Stimulated activated CD4-positive, alpha-beta T cell treated with anti-CD3 and anti-CD28 coated beads, Interleukin-1b, Interleukin-23, amount 100 ng/mL, for 4 hours (primary cell): ENCODE measurements at regions not wholly inside any gene's neighbourhood (a gene's known extent, or its start where the extent isn't known, plus 50 kb on each side); places are given as distances from the start of the nearest gene placed in this dataset.
"Not testable (repeated sequence)": the region's sequence is repeated elsewhere in the genome, so short reads cannot be mapped to it uniquely, and the experiment has no call there.

Experiments
- DNase-seq, 2 donors: peaks; one replicate each; pipeline ENCODE4 v3.0.0-alpha.2; 2020; ENCODE audit warnings: low read depth in 2 of 2

DNA sequence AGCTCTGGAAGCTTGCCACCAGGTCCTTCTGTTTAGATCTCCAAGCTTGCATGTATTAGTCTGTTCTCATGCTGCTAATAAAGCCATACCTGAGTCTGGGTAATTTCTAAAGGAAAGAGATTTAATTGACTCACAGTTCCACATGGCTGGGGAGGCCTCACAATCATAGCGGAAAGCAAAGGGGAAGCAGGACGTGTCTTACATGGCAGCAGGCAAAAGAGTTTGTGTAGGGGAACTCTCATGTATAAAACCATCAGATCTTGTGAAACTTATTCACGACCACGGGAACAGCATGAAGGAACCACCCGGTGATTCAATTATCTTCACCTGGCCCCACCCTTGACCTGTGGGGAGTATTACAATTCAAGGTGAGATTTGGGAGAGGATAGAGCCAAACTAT is 147.0 kb upstream of the PROK2 start:
- DNase-seq, result no peak

DNA sequence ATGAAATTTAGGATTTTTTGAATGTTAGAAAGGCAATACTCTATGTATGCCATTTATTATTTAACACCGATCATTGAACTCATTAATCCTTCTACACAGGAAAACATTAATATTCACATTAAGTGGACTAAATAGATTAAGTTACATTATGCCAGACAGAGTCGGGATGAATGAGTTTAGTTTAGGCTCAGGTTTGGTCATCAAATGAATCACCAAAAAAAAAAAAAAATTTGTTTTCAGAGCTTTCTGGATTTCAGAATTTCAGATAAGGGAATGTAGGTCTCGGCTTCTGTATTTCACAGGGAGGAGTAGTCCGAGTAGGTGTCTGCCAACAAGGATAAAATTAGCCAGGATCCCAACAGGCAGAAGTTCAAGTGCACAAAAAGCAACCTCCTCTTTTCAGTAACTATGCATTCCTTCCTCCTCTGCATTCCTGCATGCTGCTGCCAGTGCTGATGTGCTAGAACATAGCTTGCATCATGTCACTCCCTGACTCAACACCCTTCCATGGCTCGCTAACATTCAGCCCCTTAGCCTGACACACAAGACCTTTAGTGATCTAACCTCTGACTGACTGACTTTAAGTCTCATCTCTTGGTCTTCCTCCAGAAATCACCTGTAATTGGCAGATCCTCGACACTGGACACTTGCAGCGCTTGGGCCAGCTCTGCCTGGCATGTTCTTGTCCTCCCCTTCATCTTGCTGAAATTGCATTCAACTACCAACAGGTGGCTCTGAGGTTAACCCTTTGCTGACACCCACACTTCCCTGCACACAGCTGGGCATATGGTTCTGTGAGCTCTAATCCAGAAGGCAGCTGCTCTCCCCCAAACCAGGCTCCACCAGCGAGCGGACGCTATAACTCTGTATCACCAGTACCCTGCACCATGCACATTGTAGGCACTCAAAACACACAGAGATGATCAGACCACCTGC is 145.4 kb upstream of the PROK2 start:
- no peak for DNase-seq

DNA sequence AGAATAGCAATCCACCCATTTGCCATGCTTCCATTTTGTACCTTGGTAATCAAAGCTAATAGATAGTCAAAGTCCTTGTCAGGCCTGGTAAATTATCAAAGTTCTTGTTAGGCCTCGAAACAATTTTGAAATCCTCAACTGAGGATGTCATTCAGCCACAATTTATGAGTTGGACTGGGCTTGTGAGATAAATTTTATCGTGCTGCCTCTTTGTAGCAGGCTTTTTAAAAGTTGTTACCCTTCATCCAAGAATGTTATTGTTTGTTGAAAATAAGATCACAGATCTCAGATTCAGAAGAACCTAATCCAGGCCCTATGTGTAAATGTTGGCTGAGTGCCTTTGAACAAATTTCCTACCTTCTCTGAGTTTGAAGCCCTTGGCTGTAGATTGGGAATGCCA is 143.3 kb upstream of the PROK2 start:
- DNase-seq, result no peak

- DNase-seq, result no peak
Measured at GRCh38 chr3:71927505-71928066, 142.6 kb upstream of the PROK2 start.

- no peak for DNase-seq
Measured at GRCh38 chr3:71926616-71927015, 141.7 kb upstream of the PROK2 start.

- DNase-seq, result no peak
Measured at GRCh38 chr3:71926262-71926600, 141.3 kb upstream of the PROK2 start.

- DNase-seq, result not testable (repeated sequence)
Measured at GRCh38 chr3:71925511-71926261, 140.7 kb upstream of the PROK2 start.

- no peak for DNase-seq
Measured at GRCh38 chr3:71924721-71925120, 139.8 kb upstream of the PROK2 start.

GRCh38 chr3:71921036-71921435 is 136.1 kb upstream of the PROK2 start:
- no peak for DNase-seq

DNA sequence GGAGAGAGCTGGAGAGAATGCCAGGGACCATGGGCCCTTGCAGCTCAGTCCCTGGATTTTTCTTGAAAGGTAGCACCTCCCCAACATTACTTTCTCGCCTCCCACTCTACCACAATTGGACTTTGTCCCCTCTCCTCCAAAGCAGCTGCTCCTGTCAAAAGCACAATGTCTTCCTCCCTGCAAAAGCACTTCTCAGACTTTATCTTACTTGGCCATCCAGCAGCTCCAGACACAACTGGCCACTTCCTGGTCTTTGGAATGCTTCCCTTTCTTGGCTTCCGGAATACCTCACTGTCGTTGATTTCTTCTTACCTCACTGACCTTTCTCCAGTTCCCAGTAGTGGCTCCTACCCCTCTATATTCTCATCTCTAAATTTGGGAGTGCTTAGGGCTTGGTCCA is 134.6 kb upstream of the PROK2 start:
- no peak for DNase-seq

DNA sequence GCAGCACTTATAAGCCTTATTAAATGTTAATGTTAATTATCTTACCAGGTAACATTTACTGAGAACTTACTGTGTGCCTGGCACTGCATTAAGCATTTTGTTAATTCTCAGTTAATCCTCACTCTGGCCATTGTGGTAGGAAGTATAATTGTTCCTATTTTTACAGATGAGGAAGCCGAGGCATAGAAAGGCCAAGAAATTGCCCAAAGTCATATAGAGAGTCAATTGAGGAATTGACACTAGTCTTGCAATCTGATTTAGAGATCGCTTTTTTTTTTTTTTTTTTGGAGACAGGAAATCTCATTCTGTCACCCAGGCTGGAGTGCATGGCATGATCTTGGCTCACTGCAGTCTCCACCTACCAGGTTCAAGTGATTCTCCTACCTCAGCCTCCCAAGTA is 132.6 kb upstream of the PROK2 start:
- no peak for DNase-seq

DNA sequence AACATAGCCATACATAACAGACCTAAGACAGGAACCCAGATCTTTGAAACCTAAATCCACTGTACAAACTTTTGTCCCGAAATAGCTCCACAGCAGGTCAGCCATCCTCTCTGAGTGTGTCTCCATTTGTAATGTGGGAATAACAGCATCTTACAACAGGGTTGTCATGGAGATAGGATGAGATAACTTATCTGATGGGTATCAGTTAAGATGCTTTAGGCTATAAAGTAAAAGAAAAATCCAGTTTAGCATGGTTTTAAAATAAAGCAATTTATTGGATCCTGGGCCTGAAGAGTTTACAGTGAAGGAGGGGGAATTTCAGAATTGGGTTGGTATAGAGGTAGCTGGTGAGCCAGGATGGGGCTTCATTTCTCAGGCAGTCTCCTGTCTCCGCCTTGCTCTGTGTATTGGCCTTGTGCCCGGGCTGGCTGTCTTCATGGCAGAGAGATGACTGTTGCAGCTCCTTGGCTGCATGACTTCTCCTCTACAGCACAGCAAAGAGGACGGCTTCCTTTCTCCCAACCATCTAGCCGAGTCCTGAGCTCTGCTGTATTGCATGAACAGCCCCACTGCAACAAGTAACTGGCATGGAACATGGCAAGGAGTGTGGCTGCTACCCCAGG is 131.9 kb upstream of the PROK2 start:
- no peak for DNase-seq

GRCh38 chr3:71912839-71913495 is 128.0 kb upstream of the PROK2 start:
- no peak for DNase-seq

DNA sequence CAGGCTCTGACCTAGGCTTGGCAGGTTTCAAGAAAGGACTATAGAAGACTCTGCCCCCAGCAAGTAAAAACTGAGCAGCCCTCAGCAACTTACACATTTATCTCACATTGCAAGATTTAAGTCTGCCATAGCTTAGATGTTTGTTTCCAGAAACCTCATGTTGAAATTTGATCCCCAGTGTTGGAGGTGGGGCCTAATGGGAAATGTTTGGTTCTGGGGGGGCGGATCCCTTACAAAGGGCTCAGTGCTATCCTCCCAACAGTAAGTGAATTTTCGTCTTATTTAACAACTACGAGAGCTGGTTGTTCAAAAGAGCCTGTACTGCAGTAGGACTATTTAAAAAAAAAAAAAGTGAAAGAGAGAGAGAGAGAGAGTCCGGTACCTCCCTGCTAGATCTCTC is 125.2 kb upstream of the PROK2 start:
- no peak for DNase-seq

DNA sequence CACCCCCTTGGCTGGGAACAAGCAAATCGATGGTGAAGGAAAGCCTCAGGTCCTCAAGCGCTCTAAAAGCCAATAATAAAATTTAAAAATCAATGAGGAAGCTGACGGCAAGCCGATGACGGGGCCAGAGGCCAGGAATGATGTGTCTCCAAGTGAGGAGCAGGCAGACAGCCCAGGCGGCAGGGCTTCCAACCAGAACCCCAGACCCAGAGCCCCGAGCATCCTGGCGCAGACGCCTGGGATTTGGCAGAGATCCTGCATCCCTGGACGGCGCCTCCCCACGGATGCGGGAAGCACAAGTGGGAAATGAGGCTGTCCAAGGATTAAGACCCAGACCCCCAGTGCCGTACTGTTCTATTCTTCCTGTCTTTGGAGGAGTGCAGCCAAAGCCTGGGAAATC is 123.0 kb upstream of the PROK2 start:
- DNase-seq, result no peak

DNA sequence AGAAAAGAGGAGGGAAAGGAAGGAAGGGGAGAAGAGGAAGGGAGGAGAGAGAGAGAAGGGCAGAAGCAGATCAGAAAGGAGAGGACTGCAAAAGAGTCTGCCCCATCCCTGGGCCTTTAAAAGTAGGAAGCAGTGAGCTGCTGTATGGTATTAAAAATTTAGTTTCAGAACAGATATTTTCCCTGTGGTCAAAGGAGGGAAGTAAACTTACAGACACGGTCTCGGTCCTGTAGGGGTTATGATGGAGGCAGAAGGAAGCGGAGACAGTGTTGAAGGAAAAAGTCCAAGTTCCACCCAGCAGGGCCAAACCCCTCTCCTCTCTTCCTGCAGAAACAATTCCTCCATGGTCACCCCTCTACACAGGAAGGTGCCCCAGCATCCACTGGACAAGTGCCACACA is 122.0 kb upstream of the PROK2 start:
- no peak for DNase-seq

- no peak for DNase-seq
Measured at GRCh38 chr3:71905426-71905825, 120.5 kb upstream of the PROK2 start.

GRCh38 chr3:71903936-71904335 is 119.0 kb upstream of the PROK2 start:
- DNase-seq, result no peak

DNA sequence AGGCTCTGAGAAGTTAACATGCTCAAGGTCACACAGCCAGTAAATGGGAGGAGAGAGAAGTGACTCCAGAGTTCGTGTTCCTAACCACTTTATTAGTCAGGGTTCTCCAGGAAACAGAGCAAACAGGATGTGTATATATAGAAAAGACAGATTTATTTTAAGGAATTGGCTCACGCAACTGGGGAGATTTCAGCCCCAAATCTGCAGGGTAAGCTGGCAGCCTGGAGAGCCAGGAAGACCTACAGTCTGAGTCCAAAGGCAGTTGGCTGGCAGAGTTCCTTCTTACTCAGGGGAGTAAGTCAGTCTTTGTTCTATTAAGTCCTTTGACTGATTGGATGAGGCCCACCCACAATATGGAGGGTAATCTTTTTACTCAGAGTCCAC is 118.2 kb upstream of the PROK2 start:
- DNase-seq, result no peak

GRCh38 chr3:71902258-71903111 is 117.5 kb upstream of the PROK2 start:
- DNase-seq, result no peak

GRCh38 chr3:71901645-71902044 is 116.7 kb upstream of the PROK2 start:
- DNase-seq, result no peak
